ENCODE measurements at regions not wholly inside any gene's neighbourhood (a gene's known extent, or its start where the extent isn't known, plus 50 kb on each side); places are given as distances from the start of the nearest gene placed in this dataset.
A peak's percentile ranks its signal among the peaks of the same experiment; 100 is the strongest.
"Not testable (repeated sequence)": the region's sequence is repeated elsewhere in the genome, so short reads cannot be mapped to it uniquely, and the experiment has no call there.

GRCh38 chr2:87217005-87217404, 195.4 kb upstream of the PLGLB1 start:
- CTCF ChIA-PET: not testable (repeated sequence)

GRCh38 chr2:87217741-87218410, 196.2 kb upstream of the PLGLB1 start:
- H3K27me3 Mint-ChIP-seq; H3K4me3 Mint-ChIP-seq; H3K4me3 ChIP-seq (ENCODE audit: low read length); H3K9me3 Mint-ChIP-seq; H3K27me3 ChIP-seq (ENCODE audit: insufficient read depth, low read length, poor library complexity, severe bottlenecking); H3K4me1 ChIP-seq (ENCODE audit: insufficient read depth, low read length); H3K36me3 Mint-ChIP-seq; H3K36me3 ChIP-seq (ENCODE audit: insufficient read depth, low read length); H3K4me1 Mint-ChIP-seq; H3K27ac Mint-ChIP-seq; CTCF ChIA-PET; POLR2A ChIA-PET; H3K9me3 ChIP-seq (ENCODE audit: low read length); H3K27ac ChIP-seq (ENCODE audit: low read depth, low read length): not testable (repeated sequence)
- peak in 4 of 5 donors; percentile 49 to 74 (median 56) for DNase-seq

More at GRCh38 chr2:87217005-87217404, 195.4 kb upstream of the PLGLB1 start:
- H3K36me3 Mint-ChIP-seq; H3K27ac ChIP-seq (ENCODE audit: low read depth, low read length); H3K36me3 ChIP-seq (ENCODE audit: insufficient read depth, low read length); DNase-seq; H3K27ac Mint-ChIP-seq; H3K27me3 ChIP-seq (ENCODE audit: insufficient read depth, low read length, poor library complexity, severe bottlenecking); H3K4me1 Mint-ChIP-seq; POLR2A ChIA-PET; H3K9me3 ChIP-seq (ENCODE audit: low read length); H3K4me3 ChIP-seq (ENCODE audit: low read length); H3K4me3 Mint-ChIP-seq; H3K9me3 Mint-ChIP-seq; H3K27me3 Mint-ChIP-seq; H3K4me1 ChIP-seq (ENCODE audit: insufficient read depth, low read length): not testable (repeated sequence)

DNA sequence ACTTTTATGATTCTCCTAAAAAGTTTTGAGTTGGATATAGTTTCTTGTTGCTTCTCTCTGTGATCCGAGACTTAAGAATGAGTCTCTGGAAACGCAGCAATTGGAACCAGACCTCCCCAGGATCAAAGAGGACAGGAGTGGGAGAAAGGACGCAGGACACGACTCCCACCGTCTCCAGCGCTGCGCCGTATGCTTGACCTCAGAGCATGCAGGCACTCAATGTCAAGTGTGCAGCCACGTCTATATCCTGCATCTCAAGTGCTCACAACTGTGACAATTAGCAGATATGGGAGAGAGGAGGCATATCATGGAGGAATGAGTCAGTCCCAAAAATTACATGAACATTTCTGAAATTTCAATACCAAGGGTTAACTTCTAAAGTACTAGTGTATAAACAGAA, 199.0 kb upstream of the PLGLB1 start:
- POLR2A ChIA-PET; DNase-seq; H3K27me3 ChIP-seq (ENCODE audit: insufficient read depth, low read length, poor library complexity, severe bottlenecking); H3K36me3 Mint-ChIP-seq; H3K4me3 ChIP-seq (ENCODE audit: low read length); H3K4me3 Mint-ChIP-seq; H3K4me1 Mint-ChIP-seq; H3K4me1 ChIP-seq (ENCODE audit: insufficient read depth, low read length); H3K9me3 ChIP-seq (ENCODE audit: low read length); H3K9me3 Mint-ChIP-seq; H3K27ac Mint-ChIP-seq; H3K36me3 ChIP-seq (ENCODE audit: insufficient read depth, low read length); H3K27ac ChIP-seq (ENCODE audit: low read depth, low read length); H3K27me3 Mint-ChIP-seq; CTCF ChIA-PET: not testable (repeated sequence)

- POLR2A ChIA-PET; H3K27ac ChIP-seq (ENCODE audit: low read depth, low read length); H3K9me3 Mint-ChIP-seq; H3K27me3 ChIP-seq (ENCODE audit: insufficient read depth, low read length, poor library complexity, severe bottlenecking); H3K4me1 Mint-ChIP-seq; DNase-seq; H3K36me3 ChIP-seq (ENCODE audit: insufficient read depth, low read length); H3K4me1 ChIP-seq (ENCODE audit: insufficient read depth, low read length); H3K4me3 ChIP-seq (ENCODE audit: low read length); H3K4me3 Mint-ChIP-seq; CTCF ChIA-PET; H3K9me3 ChIP-seq (ENCODE audit: low read length); H3K36me3 Mint-ChIP-seq; H3K27ac Mint-ChIP-seq: not testable (repeated sequence)
- peaks cover 5 to 11% of the 10 kb centered on the region in 2 donors for H3K27me3 Mint-ChIP-seq
Observed at GRCh38 chr2:87222131-87222530, 200.5 kb upstream of the PLGLB1 start.

DNA sequence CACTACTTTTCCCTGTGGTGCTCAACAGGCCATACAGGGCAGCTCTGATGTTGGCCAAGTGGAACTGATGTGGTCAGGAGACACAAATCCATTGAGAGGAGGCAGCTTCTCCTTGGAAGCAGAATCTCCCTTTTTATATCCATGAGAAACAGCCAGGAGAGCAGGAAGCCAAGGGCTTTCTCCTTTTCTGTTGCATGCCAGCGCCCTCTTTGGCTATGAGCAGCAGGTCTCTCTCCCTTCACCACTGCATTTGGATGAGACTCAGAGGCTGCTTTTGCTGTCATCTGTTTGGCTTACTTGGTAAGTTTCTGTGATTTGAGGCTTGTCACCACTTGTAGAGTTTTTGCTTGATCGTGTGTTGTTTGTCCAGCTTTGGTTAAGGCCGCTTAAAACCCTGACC, 202.2 kb upstream of the PLGLB1 start:
- CTCF ChIA-PET; H3K27ac ChIP-seq (ENCODE audit: low read depth, low read length): not testable (repeated sequence)

GRCh38 chr2:87229091-87229689, 207.5 kb upstream of the PLGLB1 start:
- H3K27me3 ChIP-seq (ENCODE audit: insufficient read depth, low read length, poor library complexity, severe bottlenecking); H3K27ac ChIP-seq (ENCODE audit: low read depth, low read length); H3K36me3 Mint-ChIP-seq; H3K4me1 Mint-ChIP-seq; H3K9me3 Mint-ChIP-seq; H3K36me3 ChIP-seq (ENCODE audit: insufficient read depth, low read length); H3K27ac Mint-ChIP-seq; DNase-seq; H3K9me3 ChIP-seq (ENCODE audit: low read length); H3K4me3 ChIP-seq (ENCODE audit: low read length); H3K4me1 ChIP-seq (ENCODE audit: insufficient read depth, low read length); POLR2A ChIA-PET; CTCF ChIA-PET; H3K27me3 Mint-ChIP-seq; H3K4me3 Mint-ChIP-seq: not testable (repeated sequence)

More for the DNA sequence above, 202.2 kb upstream of the PLGLB1 start:
- H3K36me3 Mint-ChIP-seq; H3K27me3 ChIP-seq (ENCODE audit: insufficient read depth, low read length, poor library complexity, severe bottlenecking); H3K9me3 Mint-ChIP-seq; POLR2A ChIA-PET; H3K9me3 ChIP-seq (ENCODE audit: low read length); H3K36me3 ChIP-seq (ENCODE audit: insufficient read depth, low read length); H3K27me3 Mint-ChIP-seq; H3K4me1 Mint-ChIP-seq; H3K4me3 Mint-ChIP-seq; DNase-seq; H3K4me1 ChIP-seq (ENCODE audit: insufficient read depth, low read length); H3K4me3 ChIP-seq (ENCODE audit: low read length); H3K27ac Mint-ChIP-seq: not testable (repeated sequence)

- H3K4me3 ChIP-seq (ENCODE audit: low read length); DNase-seq; H3K9me3 Mint-ChIP-seq; H3K9me3 ChIP-seq (ENCODE audit: low read length); H3K4me3 Mint-ChIP-seq; H3K4me1 Mint-ChIP-seq; POLR2A ChIA-PET; H3K27me3 ChIP-seq (ENCODE audit: insufficient read depth, low read length, poor library complexity, severe bottlenecking); H3K27me3 Mint-ChIP-seq; H3K4me1 ChIP-seq (ENCODE audit: insufficient read depth, low read length); H3K27ac Mint-ChIP-seq; H3K36me3 ChIP-seq (ENCODE audit: insufficient read depth, low read length); H3K27ac ChIP-seq (ENCODE audit: low read depth, low read length); H3K36me3 Mint-ChIP-seq; CTCF ChIA-PET: not testable (repeated sequence)
Observed at GRCh38 chr2:87229964-87230363, 208.3 kb upstream of the PLGLB1 start.

DNA sequence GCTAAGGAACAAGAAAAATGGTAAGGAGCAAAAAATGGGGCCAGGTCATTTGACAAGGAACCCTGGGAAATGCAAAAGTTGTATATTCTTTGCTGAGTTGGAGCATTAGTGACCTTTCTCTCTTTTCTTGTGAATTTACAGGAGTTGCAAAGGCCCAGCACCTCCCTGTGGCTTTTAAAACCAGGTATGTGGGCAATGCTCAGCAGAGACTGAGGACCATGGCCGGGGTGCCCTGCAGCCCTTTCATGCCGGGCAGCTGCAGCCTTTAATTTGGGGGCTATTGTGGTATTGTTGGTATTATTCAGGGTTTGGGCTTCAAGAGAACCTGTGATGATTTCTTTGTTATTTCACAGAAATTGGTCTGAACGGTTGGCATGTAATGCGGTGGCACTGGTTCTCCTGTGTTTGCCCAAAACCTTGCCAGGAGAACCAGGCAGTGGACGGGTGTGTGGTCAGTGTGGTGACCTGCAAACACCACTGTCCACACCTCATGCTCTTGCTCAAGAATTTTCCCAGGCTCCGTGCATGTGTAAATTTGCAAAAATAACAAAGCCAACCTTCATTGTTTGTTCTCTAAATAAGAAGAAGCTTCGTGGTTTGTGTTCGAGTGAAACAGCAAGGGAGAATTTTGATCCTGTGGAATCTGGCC, 213.8 kb upstream of the PLGLB1 start:
- H3K4me3 Mint-ChIP-seq; H3K4me3 ChIP-seq (ENCODE audit: low read length); H3K27ac ChIP-seq (ENCODE audit: low read depth, low read length); H3K9me3 ChIP-seq (ENCODE audit: low read length); CTCF ChIA-PET; H3K9me3 Mint-ChIP-seq; H3K36me3 ChIP-seq (ENCODE audit: insufficient read depth, low read length); H3K27me3 ChIP-seq (ENCODE audit: insufficient read depth, low read length, poor library complexity, severe bottlenecking); POLR2A ChIA-PET; H3K4me1 ChIP-seq (ENCODE audit: insufficient read depth, low read length); H3K27me3 Mint-ChIP-seq; H3K4me1 Mint-ChIP-seq; H3K36me3 Mint-ChIP-seq; H3K27ac Mint-ChIP-seq; DNase-seq: not testable (repeated sequence)
